ENCODE measurements at regions not wholly inside any gene's neighbourhood (a gene's known extent, or its start where the extent isn't known, plus 50 kb on each side); places are given as distances from the start of the nearest gene placed in this dataset.

DNA sequence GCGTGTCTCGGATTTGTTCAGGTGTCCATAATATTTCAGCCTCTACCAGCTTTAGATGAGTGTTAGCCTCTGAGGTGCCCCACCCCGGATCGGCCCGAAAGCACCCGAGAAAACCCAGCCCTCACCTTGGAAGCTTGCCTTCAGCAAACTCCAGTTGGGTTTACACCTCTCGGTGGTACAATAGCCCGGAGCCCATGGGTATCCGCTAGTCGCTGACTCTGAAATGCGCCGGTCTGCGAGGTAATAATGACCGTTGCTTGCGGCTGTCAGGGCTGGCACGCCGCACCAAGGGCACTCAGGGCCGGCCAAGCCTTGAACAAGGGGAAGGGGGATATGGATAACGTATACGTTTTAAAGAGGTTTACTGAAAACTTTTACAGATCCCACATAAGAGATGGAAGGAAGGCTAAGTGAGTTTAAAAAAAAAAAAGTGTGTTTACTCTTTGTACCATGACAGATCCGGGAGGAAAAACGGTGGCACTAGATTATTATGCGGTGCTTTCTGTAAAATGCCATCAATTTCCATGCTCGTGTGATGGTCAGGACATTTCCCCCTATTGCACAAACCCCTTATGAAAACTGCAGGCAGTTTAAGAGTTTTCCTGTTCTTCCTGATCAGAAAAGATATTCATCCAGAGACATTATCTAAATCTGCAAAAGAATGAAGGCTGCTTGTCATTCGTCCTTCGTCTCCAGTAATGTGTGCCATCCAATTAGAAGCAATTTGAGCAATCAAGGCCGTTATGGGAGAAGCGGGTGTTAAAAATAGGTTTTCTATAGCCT lies 124.2 kb downstream of the TMEM161B start:
- DNase-seq: no peak

DNA sequence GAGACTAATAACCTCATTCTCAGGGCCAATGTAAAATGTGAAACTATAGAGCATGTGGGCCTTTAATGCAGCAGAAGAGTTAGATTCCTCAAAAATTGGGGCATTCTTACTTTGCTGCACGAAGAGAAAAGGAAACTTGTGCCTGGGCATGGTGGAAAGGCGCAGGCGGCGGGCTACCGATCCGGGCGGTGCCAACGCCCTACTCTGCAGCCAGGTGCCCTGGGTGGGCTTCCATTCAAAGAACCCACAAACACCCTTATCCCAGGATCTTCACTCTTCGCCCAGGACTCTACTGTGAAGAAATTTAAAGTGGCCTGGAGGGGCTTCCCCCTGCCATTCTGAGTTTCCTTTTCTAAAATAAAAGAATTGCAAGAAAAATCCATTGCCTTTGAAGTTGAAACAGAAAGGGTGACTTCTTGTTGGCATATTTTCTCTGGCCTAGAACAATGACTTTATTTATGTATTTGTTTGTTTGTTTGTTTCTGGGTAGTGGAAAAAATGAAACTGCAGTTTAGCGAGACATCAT lies 124.9 kb downstream of the TMEM161B start:
- no peak for DNase-seq

DNA sequence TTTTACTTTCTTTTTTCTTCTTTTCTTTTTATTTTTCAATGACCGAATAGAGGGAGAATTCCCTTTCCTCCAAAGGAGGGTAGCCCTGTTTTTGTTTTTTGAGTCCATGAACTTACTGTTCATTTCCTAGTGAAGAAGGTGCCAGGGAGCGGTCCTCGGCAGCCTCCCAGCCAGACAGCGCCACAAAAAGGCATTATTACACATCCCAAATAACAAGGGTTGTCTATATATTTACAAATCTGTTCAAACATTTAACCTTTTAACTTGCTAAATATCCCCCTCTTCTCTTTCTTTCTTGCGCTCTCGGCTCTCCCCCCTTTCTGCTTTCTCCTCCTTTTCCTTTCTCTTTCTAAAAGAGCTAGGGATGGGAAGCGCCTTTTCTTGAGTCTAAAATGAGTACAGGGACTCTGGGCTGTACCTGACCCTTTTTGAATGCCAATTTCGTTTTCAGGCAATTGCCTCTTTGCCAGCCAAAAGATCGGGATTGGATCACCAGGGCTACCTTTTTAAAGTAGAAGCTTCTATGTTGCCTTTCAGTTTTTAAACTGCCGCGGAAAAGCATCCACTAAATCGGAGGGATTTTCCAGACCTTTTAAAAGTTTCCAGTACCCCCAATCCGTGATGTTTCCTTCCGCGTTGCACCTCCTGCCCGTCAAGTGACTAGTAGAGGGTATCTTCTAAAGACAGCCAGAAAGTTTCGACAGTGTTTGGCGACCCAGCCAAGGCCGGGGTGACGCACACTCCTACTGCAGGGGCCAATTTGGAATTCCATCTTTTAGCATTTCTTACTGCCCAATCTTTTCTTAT lies 125.6 kb downstream of the TMEM161B start:
- peak; percentile 19 for DNase-seq

DNA sequence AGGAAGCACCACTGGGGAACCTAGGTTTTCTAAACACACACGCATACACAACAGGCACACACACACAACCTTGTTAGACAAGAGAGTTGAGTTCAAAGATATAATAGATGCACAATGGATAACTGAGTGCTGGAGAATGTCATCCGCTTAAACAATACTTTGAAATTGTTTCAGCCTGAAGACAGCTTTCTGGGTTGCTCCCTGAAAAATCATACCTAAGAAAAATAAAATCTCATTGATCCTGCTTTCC lies 126.1 kb downstream of the TMEM161B start:
- no peak for DNase-seq

DNA sequence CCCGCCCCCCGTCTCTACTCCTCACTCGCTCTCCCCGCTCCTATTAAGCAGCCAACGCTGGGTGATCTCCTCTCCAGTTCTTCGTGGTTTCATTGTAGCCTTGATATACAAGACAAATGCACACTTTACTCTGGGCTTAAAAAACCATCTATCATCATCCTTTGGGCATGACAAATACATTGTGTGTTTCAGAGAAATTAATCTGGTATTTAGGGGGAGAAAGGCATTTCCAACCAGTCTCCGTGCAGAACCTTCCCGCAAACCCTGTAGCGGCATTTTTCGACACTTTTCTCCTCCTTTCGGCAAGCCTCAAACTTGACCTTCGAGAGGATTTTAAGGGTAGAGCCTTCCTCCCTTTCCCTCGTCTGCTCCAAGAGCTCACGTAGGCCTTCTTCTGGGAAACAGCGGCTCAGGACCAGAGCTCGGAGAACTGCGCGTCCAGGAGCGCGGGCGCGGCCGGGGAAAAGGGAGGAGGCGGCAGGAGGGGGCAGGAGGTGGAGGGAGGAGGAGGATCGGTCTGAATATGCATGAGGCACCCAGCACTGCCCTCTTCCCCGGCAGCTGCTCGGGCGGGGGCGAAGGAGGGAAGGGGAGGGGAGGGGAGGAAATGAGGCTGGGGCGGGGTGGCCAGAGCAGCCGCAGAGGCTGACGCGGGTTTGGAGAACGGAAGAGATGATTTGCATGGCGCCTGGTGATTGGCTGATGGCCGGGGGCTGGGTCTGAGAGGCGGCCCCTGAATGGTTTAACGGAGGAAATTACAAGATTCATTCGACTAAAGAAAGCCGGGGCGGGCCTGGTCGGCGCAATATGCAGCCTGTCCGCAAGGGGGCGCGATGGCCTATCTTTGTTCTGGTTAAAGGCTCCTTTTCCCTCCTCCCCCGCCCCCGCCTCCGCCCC lies 127.5 kb downstream of the TMEM161B start:
- peak; percentile 97 for DNase-seq

DNA sequence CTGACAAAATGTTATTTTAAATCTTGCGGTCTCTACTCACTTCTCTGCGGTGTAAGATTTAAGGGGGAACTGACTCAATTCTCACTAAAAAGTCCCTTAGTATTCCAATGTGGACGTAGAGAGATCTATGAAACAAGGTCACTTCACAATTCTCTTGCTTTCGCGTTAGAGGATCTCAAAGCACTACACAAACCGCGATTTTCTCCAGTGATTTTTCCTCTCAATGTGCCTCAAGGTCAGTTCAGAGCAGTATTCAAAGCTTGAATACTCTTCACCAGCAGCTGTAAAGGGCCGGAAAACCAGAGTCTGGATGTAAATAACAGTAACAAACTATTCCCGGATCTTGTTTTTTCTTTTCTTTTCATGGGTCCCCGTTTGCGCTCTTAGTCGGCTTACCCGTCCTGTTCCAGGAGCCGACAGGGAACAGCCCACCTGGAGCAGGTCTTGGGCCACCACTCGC lies 128.2 kb downstream of the TMEM161B start:
- DNase-seq: peak; percentile 22

DNA sequence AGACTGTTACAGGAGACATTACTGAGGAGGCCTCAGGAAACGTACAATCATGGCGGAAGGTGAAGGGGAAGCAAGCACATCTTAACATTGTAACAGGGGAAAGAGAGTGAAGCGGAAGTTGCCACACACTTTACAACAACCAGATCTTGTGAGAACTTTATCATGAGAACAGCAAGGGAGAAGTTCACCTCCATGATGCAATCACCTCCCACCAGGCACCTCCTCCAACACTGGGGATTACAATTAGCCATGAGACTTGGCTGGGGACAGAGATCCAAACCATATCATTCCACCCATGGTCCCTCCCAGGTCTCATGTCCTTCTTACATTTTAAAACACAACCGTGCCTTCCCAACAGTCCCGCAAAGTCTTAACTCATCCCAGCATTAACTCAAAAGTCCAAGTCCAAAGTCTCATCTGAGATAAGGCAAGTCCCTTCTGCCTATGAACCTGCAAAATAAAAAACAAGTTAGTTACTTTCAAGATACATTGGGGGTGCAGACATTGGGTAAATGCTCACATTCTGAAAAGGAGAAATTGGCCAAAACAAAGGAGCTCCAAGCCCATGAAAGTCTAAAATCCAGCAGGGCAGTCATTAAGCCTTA lies 138.3 kb downstream of the TMEM161B start:
- no peak for DNase-seq

DNA sequence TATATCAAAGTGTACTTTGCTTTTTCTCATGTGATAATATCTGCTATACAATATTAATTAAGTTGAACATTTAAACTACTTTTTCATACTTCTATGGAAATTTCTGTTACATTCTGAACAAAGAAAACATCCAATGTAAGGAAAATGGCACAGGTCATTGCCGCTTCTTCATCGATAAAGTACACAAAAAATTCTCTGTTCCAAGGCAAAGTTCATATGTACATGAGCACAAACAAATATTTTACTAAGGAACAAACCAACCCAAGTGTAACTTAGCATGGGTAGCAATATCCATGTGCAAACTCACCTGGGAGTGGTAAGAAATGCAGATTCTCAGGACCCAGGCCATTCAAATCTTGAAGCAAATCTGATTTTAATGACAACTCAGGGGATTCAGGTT lies 139.8 kb downstream of the TMEM161B start:
- DNase-seq: no peak

DNA sequence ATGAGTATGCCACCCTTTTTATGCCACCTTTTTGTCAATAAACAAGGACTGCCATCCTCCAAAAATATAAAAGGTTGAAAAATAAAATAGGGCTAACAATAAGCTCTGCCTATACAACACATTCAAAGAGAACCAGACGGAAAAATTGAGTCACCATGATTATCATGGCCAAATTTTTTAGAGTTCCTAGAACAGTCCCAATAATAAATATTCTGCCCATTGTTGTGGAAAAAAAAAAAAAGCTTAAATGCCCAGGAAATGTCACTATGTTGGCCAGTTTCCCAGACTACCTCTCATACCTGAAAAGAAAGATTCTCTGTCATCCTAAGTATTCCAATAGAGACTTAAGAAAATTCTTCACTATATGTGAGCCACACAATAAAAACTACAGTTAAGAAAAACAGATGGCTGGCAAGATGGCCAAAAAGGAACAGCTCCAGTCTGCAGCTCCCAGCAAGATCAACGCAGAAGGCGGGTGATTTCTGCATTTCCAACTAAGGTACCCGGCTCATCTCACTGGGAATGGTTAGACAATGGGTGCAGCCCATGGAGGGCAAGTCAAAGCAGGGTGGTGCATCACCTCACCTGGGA lies 149.0 kb downstream of the TMEM161B start:
- no peak for DNase-seq

DNA sequence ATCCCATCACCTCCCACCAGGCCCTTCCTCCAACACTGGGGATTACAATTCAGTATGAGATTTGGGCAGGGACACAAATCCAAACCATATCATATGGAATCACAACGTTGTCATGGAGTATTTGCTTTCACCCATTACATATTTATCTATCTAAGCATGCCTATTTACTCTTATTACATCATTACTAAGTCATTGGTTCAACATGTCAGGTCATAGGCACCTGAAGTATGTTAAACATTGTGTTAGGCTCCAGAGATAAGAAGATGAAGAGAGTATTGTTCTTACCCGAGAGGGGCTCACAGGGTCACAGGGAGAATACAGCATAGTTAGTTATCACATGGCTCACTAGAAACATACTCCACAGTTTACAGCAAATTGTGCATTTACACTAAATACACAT lies 150.5 kb downstream of the TMEM161B start:
- DNase-seq: no peak

DNA sequence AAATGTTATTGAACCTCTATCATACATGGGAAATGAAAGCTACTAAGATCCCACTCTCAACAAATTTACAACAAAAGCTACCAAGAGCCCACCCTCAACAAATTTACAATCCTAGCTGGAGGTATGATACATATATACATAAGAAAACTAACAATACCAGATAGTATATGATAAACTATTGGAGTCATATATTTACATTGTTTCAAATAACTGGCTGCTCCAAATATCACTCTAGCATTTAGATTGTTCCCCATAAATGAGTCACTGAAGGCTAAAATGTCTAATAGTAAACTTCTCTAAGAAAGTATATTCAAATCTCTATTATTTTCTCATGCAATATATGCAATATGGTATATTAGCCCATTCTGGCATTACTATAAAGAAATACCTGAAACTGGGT lies 151.1 kb downstream of the TMEM161B start:
- no peak for DNase-seq

DNA sequence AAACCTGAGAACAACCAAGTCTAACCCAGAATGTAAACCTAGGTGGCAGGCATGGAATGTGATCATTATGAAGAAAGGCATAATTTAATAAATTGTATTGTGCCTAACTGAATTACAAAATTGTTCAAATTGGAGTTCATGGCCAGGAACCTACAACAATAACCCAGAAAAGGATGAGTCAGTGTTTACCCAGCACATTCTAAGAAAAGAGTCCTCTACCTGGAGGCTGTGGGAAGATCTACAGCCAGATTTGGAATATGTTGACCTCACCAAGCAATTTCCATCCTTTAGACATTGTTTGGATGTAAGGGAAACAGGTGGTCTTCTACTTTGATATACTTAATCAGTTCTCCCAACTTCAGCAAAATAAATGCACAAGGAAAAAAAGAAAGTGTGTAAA lies 152.2 kb downstream of the TMEM161B start:
- DNase-seq: no peak

DNA sequence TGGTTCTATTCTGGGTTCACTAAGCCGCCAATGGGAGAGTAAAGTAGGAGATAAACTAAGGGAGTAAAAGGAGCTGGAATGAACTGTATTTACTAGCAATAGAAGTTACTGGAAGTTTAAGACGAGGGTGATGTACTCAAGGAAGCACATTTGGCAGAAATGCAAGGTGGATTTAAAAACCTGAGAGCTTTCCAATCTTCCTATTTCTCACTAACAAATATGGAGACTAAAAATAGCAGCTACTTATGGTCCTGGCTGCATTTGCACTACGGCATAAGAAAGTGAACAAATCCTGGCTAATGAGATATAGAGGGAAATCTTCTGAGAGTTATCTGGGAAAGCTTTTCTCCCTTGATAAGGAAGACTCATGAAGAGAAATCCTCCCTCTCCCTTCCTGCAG lies 153.4 kb downstream of the TMEM161B start:
- no peak for DNase-seq

DNA sequence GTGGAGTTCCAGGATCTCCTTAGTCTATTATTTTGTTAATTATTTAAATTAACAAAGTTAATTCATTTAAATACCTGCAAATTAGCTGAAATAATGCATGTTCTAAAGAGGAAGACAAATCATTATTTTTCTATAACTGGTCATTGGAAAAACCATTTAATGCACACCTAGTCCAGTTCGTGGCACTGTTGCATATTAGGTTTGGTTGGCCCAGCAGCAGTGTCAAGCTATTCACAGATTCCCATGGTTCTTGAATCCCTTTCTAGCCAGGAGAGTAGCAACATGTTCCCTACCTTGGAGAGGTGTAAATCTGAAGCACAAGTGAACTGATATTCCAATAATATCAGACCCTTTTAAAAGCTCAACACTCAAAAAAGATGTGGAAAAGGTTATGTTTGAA lies 155.2 kb downstream of the TMEM161B start:
- no peak for DNase-seq

DNA sequence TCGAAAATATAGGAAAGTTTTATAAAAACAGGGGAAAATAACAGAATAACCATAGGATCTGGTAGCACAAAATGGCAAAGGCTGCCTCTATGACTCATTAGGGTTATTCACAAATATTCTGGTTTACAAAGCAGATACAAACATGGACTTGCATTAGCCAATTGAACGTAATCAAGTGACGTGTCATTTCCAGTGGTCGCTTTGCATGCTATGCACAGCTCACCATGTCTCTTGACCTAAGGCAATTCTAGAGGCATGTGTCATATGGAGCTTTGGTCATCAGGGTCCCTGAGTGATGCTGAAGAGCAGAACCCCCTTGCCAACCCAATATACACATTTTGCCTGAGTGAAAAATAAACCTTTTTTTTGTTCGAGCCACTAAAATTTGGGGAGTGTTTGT lies 158.8 kb downstream of the TMEM161B start:
- DNase-seq: no peak

DNA sequence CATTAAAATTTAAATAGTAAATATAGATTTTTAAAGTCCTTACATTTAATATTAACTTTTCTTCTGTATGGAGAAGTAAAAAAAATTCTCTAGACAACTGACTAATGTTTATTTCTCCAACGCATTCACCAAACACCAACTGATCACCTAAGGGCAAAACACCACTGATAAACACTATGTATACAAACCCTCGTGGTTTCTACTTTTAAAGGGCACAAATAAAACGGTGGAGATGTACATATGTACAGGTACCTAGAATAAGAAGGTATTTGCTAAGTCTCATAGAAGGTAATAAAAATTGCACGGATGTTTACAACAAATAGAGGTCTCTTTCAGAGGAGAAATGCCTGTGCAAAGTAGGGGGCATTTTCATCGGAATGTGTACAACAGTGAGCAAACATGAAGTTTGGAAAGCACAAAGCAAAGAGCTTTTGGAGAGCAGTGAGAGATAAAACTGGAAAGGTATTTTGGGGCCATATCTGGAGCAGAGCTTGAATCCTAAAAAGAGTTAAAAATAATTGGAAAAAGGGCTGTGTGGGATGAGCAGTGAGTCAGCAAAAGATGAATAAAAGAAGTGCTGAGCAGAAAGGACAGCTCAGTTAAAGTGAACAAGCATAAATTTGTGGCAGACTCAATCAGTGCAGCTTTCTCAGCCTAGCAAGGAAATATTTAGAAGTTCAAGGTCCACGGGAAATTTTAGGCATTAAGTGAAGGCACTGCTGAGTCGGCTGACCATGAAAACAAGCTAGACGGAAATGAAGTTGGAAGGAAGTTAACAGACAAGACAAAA lies 160.0 kb downstream of the TMEM161B start:
- DNase-seq: no peak

DNA sequence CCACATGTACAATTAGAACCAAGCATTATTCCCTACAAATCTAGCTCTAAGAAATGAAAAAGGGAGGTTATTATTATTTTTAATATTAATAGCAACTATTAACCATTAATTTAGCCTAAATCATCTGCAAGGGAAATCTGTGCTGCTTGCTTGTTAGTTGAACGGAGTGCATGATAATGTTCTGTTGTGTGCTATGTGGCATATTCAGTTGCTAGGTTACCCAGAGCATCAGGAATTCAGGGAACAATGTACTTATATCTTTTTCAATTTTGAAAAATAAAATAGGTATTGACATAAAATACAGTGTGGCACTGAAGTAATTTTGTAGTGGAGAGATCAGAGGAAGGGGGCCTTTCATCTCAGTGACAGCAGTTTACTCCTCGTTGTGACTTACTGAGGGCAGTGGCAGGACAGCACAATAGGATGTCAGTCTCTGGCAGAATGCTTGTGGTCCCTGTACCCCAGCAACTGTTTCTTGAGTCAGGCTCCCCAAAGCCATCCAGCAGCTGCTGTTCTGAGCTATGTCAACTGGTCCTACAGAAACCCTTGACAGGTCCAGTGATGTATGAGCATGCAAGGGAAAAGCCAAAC lies 173.6 kb downstream of the TMEM161B start:
- no peak for DNase-seq

DNA sequence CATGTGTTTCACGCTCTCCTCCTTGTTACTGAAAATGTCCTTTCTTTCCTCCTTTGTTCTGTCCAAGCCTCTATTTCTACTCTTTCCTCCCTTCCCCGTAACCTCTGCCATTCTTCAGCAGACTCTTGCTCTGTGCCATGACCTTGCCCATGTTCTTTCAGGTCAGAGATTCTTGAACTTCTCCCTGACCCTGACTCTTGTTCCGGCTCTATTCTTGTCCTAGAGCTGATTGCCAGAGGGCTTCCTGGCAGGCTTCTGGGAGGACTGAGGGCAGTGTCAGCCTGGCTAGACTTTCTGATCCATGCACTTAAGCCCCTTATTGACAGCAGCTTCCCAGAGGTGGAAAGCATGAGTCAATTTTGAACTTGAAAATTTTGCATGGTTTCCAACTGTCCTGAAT lies 174.2 kb downstream of the TMEM161B start:
- DNase-seq: no peak

DNA sequence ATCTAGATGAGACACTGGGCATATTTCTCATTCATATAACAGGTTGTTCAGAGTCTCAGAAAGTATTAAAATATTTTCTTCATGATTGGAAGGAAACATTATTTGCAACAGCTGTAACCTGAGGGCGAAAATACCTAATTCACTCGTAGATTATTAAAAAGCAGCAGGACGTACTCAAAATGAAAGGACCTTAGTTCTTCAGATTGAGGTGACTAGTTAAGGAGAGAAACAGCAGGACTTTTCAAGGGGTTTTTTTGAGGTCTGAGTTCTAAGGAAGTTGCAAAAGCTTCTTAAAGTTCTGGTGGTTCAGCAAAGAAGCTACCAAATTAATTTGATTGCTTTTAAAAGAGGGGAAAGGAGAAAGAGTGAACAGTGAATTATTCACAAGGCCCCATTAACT lies 174.9 kb downstream of the TMEM161B start:
- DNase-seq: no peak

DNA sequence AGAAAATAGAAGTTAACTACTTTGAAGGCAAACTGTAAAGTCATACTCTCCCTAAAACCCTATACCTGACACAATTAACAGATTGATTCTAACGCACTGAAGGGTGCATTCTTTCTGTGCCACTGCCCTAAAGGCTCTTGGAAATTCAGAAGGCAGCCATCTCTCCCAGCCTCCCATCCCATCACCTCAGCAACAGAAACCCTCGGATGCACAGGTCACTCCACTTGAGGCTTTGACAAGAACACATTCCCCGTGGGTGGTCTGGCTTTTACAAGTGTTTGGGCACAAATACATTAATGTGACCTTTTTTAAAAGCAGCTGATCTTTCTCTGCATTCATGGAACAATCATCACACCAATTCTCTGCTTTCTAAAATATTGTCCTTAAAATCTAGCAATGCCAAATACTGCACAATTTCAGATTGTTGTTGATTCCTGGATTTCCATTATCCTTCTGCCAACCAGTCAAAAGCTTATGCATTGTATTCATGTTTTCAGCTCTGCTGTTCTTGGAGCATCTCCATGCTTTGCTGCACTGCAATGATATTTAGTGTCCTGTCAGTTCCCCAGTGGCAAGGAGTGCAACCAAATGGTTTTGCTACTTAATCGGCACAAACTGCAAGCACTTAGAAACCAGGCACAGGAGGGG lies 175.6 kb downstream of the TMEM161B start:
- DNase-seq: no peak

DNA sequence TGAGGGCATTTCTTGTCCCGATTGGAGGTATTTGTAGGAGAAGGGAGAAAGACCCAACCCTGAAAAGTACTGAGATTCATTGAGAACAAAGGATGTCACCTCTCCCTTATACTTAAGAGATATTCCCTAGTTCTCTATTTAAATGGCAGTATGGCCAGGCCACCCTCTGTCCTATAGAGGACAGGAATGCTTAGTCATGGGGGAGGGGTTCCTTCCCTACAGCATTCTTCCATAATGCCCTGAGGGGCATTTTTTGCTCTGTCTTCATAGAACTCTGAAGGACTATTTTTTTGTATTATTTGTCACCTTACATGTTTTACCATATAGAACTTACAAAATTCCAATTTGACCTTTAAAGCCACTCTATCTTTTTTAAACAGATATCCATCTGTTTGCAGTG lies 176.3 kb downstream of the TMEM161B start:
- DNase-seq: no peak
